ENCODE measurements at regions not wholly inside any gene's neighbourhood (a gene's known extent, or its start where the extent isn't known, plus 50 kb on each side); places are given as distances from the start of the nearest gene placed in this dataset.

DNA sequence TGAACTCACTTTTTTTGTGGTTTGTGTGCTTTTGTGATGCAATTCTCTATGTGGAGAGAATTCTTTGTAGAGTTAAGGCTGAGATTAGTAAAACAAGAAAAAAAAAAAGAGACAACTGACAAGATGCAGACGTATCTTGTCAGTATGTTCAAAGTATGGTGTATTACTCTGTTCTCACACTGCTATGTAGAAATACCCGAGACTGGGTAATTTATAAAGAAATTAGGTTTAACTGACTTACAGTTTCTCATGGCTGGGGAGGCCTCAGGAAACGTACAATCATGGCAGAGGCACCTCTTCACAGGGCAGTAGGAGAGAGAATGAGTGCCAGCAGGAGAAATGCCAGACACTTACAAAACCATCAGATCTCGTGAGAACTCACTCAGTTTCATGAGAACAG is 475.2 kb upstream of the CDH18 start:
- dilution Hi-C loops (cut with MboI; ENCODE audit: extremely low pct_ligation_motif_present, low sequenced_read_pairs) = no loop called here
- BruUV-seq (replicated peaks) = no TSS peak

DNA sequence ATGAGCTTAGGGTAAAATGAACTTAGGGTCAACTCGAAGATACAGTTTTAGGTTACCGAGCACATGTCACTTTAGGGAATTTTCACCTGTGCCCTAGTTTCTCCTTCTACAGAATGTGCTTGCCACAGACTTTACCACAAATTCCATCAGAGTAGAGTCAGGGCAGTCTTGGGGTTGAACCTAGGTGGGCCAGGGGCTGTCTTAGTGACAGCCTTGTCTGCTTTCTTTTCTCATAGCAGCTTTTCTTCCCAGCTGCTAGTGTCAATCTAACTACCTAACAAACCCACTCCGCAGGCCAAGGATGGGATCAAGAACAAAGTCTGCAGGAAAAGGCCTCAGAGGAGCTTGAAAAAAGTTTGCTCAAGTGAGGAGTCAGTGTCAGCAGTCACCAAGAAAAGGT is 458.1 kb upstream of the CDH18 start:
- H3K9ac ChIP-seq (replicated peaks; ENCODE audit: extremely low read depth, insufficient read depth, low read length) = no peak overlapping the region
- CTCF ChIA-PET = no interaction called here
- H3K79me2 ChIP-seq (ENCODE audit: control insufficient read depth, insufficient read depth, low read length) = no peaks in the 10 kb centered on the region
- DNase-seq (ENCODE audit: low read depth, low spot score) = no peak
- no peaks in the 10 kb centered on the region for H3K4me1 ChIP-seq (ENCODE audit: control insufficient read depth, extremely low read depth, insufficient read depth, low read length)
- H3K4me3 ChIP-seq (replicated peaks in 1 of 3; ENCODE audit: insufficient read depth in 1 of 3, low read depth in 1 of 3, low read length in 3 of 3) = no peak overlapping the region
- no peak overlapping the region for H2AFZ ChIP-seq (ENCODE audit: low read depth, low read length)
- dilution Hi-C loops (cut with MboI; ENCODE audit: extremely low pct_ligation_motif_present, low sequenced_read_pairs) (no loop called here), intact Hi-C loops (cut with micrococcal nuclease) (no loop called here)
- no peak for TF ChIP-seq POLR2A (IDR thresholded peaks at IDR 0.05; ENCODE audit: low read depth, low read length)
- TF ChIP-seq, protein P1, sequence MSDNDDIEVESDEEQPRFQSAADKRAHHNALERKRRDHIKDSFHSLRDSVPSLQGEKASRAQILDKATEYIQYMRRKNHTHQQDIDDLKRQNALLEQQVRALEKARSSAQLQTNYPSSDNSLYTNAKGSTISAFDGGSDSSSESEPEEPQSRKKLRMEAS (IDR thresholded peaks at IDR 0.05; ENCODE audit: insufficient read depth, insufficient read length) = no peak
- no peak for TF ChIP-seq MYC (IDR thresholded peaks at IDR 0.05; ENCODE audit: low read depth, low read length)
- no peaks in the 10 kb centered on the region for H4K20me1 ChIP-seq (replicated peaks; ENCODE audit: control insufficient read depth, extremely low read depth, insufficient read depth, low read length)
- no peaks in the 10 kb centered on the region for H3K9me3 ChIP-seq (replicated peaks; ENCODE audit: control insufficient read depth, insufficient read depth, low read length)
- H3K27ac ChIP-seq (ENCODE audit: insufficient read depth, low read depth, low read length) = no peak overlapping the region
- no peak for FAIRE-seq
- BruUV-seq (replicated peaks) = no TSS peak
- H3K4me2 ChIP-seq (ENCODE audit: insufficient read depth, low read length) = no peak overlapping the region
- POLR2A ChIA-PET = no interaction called here
- no peaks in the 10 kb centered on the region for H3K27me3 ChIP-seq (ENCODE audit: control insufficient read depth in 2 of 2, insufficient read depth in 2 of 2, low read length in 2 of 2)
- no peaks in the 10 kb centered on the region for H3K9me1 ChIP-seq (replicated peaks; ENCODE audit: control insufficient read depth, extremely low read depth, insufficient read depth, low read length)
- no peaks in the 10 kb centered on the region for H3K36me3 ChIP-seq (ENCODE audit: control insufficient read depth in 2 of 2, extremely low read depth in 1 of 2, insufficient read depth in 2 of 2, low read length in 2 of 2)

More for the DNA sequence above, 475.2 kb upstream of the CDH18 start:
- no peaks in the 10 kb centered on the region for H3K79me2 ChIP-seq (ENCODE audit: control insufficient read depth, insufficient read depth, low read length)
- no peak overlapping the region for H2AFZ ChIP-seq (ENCODE audit: low read depth, low read length)
- no peaks in the 10 kb centered on the region for H4K20me1 ChIP-seq (replicated peaks; ENCODE audit: control insufficient read depth, extremely low read depth, insufficient read depth, low read length)
- POLR2A ChIA-PET = no interaction called here
- no peak overlapping the region for H3K4me2 ChIP-seq (ENCODE audit: insufficient read depth, low read length)
- peaks cover 2% of the 10 kb centered on the region for H3K9me3 ChIP-seq (replicated peaks; ENCODE audit: control insufficient read depth, insufficient read depth, low read length)
- no peaks in the 10 kb centered on the region for H3K36me3 ChIP-seq (ENCODE audit: control insufficient read depth in 2 of 2, extremely low read depth in 1 of 2, insufficient read depth in 2 of 2, low read length in 2 of 2)
- intact Hi-C loops (cut with micrococcal nuclease) = no loop called here
- H3K27me3 ChIP-seq (ENCODE audit: control insufficient read depth in 2 of 2, insufficient read depth in 2 of 2, low read length in 2 of 2) = no peaks in the 10 kb centered on the region
- H3K4me1 ChIP-seq (ENCODE audit: control insufficient read depth, extremely low read depth, insufficient read depth, low read length) = no peaks in the 10 kb centered on the region
- FAIRE-seq = no peak
- TF ChIP-seq, protein P1 (IDR thresholded peaks at IDR 0.05; ENCODE audit: insufficient read depth, insufficient read length) = no peak
- TF ChIP-seq MYC (IDR thresholded peaks at IDR 0.05; ENCODE audit: low read depth, low read length) (no peak), POLR2A (IDR thresholded peaks at IDR 0.05; ENCODE audit: low read depth, low read length) (no peak), JUN (IDR thresholded peaks at IDR 0.05; ENCODE audit: borderline replicate concordance, insufficient read depth, insufficient read length, low read depth) (no peak), POLR2AphosphoS5 (IDR thresholded peaks at IDR 0.05; ENCODE audit: insufficient read depth, low read depth, low read length) (no peak), GATA2 (IDR thresholded peaks at IDR 0.05; ENCODE audit: insufficient read depth, insufficient read length, low read depth, low read length) (no peak)
- TF ChIP-seq, protein P2, sequence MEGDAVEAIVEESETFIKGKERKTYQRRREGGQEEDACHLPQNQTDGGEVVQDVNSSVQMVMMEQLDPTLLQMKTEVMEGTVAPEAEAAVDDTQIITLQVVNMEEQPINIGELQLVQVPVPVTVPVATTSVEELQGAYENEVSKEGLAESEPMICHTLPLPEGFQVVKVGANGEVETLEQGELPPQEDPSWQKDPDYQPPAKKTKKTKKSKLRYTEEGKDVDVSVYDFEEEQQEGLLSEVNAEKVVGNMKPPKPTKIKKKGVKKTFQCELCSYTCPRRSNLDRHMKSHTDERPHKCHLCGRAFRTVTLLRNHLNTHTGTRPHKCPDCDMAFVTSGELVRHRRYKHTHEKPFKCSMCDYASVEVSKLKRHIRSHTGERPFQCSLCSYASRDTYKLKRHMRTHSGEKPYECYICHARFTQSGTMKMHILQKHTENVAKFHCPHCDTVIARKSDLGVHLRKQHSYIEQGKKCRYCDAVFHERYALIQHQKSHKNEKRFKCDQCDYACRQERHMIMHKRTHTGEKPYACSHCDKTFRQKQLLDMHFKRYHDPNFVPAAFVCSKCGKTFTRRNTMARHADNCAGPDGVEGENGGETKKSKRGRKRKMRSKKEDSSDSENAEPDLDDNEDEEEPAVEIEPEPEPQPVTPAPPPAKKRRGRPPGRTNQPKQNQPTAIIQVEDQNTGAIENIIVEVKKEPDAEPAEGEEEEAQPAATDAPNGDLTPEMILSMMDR (IDR thresholded peaks at IDR 0.05; ENCODE audit: extremely low read depth in 1 of 2, insufficient read depth in 1 of 2, low read depth in 1 of 2, low read length in 2 of 2) = no peak
- H3K9ac ChIP-seq (replicated peaks; ENCODE audit: extremely low read depth, insufficient read depth, low read length) = no peak overlapping the region
- CTCF ChIA-PET = no interaction called here
- H3K4me3 ChIP-seq (replicated peaks in 1 of 3; ENCODE audit: insufficient read depth in 1 of 3, low read depth in 1 of 3, low read length in 3 of 3) = no peak overlapping the region
- H3K27ac ChIP-seq (ENCODE audit: insufficient read depth, low read depth, low read length) = no peak overlapping the region
- no peaks in the 10 kb centered on the region for H3K9me1 ChIP-seq (replicated peaks; ENCODE audit: control insufficient read depth, extremely low read depth, insufficient read depth, low read length)
- no peak for DNase-seq (ENCODE audit: low read depth, low spot score)

Measured in endothelial cell of umbilical vein (primary cell).